Stimulated activated naive CD4-positive, alpha-beta T cell treated with Interleukin-2 at 50 U/mL for 16 hours (primary cell): ENCODE measurements at regions not wholly inside any gene's neighbourhood (a gene's known extent, or its start where the extent isn't known, plus 50 kb on each side); places are given as distances from the start of the nearest gene placed in this dataset.
"Not testable (repeated sequence)": the region's sequence is repeated elsewhere in the genome, so short reads cannot be mapped to it uniquely, and the experiment has no call there.

Source experiments
- DNase-seq: peaks from one replicate; lab custom pipeline; 2025; lab: John Stamatoyannopoulos, UW

DNA sequence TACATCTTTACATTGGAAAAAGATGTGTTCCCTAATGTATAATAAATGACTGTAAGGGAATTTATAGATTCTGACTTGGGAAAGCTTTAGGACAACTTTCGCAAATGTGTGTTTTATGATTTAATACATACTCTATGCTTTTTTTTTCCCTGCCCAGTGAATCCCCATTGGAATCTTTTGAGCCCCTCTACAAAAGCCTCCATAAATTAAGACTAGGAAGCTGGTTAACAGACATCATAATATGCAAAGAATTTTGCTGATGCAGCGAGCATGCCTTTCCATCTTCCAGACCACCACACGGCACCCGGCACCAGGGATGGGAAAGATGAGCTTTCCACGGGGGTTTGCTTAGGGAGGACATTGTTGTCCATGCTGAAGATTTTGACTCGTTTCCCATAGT, 156.1 kb upstream of the IVNS1ABP start:
- DNase-seq, result no peak

DNA sequence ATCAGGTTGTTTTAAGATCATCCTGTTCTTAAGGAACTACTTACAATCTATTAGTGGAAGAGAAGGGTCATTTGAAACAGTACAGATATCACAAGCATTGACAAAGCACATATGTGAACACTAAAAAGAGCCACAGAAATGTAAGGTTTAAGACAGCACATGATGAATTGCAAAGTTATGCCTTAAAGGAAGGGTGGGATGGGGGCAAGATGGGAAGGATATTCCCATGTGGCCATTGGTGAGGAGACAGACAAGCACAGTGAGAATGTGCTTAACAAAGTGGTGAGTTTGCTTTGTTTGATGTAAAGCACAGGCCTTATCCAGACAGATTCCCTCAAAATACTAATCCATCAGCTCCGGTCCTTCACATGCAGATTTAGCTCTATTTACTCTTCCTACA, 151.6 kb upstream of the IVNS1ABP start:
- no peak for DNase-seq

DNA sequence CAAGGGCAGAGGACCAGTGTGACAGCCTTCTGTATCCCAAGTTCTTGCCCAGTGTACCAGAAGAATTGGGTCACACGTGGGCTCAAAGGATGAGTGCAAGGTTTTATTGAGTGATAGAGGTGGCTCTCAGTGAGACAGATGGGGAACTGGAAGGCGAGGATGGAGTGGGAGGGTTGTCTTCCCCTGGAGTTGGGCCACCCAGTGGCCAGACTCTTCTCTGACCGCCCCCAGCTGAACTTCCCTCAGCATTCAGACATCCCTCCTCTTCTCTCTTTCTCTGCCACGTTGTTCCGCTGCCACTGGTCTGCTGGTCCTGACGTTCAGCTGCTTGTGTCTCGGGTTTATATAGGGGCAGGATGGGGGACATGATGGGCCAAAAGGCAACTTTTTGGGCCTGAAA, 150.1 kb upstream of the IVNS1ABP start:
- no peak for DNase-seq

DNA sequence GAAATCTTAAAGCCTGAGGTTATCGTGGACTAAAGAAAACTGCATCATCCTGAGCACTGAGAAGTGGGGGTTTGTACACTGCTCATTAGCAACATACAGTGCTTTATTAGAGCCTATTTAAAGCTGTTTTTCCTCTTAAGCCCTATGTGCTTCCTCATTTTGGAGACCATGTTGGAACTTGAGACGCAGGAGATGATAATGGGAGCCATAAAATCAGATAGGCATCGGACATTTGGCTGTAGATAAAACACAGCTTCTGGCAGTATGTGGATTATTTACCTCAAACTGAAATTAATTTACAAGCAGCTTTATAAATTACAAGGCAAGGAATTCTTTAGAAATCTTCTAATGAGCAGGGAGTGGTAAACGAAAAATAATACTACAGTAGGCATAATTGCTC, 147.7 kb upstream of the IVNS1ABP start:
- no peak for DNase-seq

DNA sequence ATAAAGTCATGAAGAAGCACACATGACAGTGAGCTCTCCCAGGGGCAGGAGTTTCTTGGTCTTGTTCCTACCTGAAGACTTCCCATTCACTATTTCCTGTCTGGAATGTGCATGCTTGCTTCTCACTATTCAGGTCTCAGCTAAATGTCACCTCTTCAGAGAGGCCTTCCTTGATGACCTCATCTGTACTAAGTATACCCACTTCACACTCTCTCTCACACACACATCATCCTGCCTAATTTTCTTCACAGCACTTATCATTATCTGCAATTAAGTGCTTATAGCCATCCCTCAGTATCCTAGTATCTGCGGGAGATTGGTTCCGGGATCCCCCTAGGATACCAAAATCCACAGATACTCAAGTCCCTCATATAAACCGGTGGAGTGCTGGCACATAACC, 146.4 kb upstream of the IVNS1ABP start:
- DNase-seq, result no peak

DNA sequence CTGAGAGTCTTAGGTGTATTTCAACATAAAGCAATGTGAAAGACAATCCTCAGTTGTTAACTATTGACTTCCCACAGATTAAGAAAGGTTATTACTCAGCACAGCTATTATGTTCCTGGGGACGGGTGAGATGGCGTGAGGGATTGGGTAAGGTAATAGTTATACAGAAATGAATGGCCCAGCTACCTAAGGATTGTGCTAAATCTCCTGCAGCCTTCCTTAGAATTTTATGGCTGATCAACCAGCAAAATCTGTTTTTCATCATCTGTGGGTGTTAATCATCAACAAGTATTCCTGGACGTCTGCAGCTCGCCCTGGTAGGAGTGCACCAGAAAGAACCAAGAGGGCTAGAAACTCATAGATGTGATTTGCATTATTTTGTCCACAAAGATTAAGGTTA, 146.0 kb upstream of the IVNS1ABP start:
- no peak for DNase-seq

DNA sequence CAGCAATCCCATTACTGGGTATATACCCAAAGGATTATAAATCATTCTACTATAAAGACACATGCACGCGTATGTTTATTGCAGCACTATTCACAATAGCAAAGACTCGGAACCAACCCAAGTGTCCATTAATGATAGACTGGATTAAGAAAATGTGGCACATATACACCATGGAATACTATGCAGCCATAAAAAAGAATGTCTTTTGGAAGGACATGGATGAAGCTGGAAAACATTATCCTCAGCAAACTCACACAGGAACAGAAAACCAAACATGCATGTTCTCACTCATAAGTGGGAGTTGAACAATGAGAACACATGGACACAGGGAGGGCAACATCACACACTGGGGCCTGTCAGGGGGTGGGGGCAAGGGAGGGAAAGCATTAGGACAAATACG, 143.7 kb upstream of the IVNS1ABP start:
- DNase-seq, result not testable (repeated sequence)

DNA sequence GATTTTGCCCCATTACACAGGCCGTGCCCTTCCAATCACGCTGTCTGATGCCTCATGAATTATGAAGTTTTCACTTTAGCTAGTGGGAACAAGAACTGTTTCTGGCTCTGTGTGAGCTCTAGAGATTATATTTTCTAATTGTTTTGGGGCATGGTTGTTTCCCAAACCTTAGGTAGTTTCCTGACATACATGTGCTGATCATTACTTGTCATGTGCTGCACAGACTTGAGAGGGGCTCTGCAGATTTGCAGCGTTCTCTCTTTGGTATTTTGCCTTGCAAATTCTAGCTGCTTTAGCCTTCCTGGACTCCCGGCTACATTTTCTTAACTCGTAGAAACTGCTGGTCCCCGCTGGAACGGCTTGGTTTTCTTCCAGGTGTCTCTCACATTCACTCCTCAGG, 142.1 kb upstream of the IVNS1ABP start:
- DNase-seq, result no peak

DNA sequence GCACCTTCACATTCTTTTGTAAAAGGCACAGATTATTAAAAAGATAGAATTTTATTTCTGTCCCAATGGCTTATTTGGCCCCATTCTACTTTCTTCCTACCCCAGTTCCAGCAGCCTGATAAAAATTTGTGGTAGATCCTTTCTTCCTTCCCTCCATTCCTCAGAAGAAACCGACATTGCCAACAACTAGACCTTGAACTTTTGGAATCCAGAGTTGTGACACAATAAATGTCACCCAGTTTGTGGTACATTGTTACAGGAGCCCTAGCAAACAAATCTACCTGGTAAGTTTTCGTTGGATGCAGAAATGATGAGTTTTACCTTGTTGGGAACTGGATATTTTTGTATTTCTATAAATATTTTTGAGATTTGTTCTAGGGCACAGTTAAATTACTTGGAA, 141.6 kb upstream of the IVNS1ABP start:
- no peak for DNase-seq

DNA sequence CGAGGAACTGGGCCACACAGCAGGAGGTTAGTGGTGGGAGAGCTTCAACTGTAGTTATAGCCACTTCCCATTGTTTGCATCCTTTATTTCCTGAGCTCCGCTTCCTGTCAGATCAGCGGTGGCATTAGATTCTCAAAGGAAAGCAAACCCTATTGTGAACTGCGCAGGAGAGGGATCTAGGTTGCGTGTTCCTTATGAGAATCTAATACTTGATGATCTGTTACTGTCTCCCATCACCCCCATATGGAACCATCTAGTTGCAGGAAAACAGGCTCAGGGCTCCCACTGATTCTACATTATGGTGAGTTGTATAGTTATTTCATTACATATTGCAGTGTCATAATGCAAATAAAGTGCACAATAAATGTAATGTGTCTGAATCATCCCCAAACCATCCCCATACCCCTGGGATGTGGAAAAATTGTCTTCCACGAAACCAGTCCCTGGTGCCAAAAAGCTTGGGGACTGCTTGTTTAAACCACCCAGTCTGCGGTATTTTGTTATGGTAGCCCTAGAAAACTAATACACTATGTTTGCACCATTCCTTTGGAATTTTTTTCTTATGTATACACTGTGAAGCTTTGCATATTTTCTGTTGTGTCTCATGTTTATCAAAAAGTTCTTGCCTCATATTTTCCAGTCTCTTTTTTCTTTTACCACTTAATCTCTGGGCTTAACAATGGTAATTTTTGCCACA, 136.6 kb upstream of the IVNS1ABP start:
- DNase-seq, result no peak

DNA sequence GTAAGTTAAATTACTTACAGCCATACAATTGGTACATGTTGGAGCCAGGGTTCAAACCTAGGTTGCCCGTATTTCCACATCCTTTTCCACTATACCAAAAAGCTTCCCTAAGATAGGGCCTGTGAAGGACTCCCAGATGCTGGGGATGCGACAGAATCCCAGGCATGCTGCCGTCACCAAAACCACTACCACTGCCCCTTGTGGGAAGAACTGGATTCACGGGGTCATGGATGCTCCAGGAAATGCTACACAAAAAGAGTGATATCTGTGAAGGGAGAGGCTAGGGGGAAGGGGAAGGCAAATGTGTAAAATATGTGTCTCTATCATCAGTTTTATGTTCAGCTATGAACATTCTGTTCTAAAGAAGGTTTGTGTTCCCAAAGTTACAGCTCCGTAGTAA, 133.9 kb upstream of the IVNS1ABP start:
- DNase-seq, result no peak

DNA sequence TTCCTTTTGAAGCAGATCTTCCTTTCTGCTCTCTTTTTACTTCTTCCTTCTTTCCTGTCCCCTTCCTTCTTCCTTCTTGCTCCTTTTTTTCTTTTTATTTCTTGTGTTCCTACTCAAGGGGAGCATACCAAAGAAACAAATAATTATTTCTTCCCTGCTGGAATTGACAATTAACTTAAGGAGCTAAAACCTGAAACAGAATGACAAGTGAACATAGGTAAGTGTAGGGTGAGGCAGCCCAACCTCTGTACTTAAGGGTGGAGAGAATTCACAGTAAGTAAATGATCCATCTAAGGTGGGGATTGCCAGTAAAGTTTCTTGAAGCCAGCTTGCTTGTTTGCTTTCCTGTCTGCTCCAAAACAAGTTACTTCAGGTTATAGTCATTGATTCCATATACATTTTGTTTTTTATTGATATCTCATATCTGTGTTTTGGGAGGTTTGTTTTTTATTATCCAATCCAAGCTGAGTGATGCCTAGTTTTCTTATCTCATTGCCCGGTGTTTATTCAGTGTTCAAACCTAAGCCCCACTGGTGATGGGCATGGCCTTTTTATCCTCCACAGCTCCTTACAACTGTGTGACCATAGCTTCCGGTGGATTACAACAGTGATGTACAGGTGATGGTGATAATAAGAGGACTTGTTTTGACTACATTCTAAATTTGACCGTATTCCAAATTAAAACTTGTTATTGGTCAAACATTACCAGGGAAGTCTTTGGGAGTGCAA, 133.2 kb upstream of the IVNS1ABP start:
- no peak for DNase-seq

DNA sequence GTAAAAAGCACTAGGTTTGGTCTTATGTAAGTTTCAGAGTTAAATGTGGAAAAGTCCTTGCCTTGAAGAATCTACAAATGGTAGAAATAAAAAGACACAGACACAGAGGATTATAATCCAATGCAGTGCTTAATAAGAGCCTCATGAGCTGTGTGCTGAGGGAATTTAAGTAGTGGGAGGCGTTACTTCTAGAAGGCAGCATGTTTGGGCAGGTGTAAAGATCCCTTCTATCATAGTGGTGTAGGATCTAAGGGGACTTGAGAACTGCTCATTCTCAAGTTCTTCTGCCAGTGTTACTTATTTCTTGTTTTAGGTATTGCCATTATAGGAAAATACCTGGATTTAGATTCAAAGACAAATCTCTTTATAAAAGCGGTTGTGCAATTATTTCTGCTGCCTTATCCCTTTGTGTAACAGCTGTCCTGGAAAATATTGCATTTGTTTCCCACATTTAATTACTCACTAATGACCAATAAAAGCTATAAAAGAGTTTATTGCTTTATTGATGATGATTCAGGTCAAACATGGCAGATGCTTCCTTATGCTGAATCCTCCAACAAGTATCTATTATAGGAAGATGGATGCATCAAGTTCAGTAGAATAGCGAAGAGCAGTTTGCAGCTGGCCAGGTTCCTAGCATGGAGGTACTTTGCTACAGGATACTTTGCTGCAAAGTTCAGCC, 132.5 kb upstream of the IVNS1ABP start:
- DNase-seq, result no peak

DNA sequence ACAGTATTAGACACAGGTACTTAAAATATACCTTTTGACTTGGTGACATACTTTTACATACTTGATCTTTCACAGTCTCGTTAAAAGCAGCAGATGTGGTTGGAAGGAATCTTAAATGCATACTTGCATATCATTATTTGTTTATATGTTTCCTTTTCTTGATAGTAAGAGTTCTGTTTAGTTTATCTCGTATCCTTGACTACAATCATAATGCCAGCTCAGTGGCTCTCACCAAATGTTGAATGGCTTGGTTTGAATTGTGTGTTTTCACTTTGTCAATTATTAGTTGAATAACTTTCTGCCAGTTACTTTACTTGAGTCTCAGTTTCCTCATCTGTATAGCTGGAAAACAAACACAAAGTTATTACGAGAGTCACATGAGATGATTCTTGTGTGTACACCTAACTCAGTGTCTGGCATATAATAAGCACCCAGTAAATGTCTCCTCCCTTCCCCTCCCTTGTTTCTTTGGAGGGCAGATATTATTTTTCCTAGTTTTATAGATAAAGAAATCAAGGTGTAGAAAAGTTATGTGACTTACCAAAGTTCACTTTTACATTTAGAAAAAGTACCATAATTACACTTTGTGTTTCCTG, 131.6 kb upstream of the IVNS1ABP start:
- DNase-seq, result no peak

DNA sequence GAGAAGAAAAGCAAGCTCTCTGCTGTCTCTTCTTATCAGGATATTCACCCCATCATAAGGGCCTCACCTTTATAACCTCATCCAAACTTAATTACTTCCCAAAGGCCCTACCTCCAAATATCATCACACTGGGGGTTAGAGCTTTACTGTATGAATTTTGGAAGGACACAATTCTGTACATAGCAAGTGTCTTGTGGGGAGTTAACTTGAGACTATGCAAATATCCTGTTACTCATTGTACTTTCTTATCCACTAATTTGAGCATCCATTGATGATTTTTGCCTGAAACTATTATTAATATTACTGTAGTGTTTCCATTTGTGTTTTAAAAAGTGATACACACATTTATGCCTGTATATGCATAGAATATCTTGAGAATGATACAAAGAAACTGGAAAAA, 129.1 kb upstream of the IVNS1ABP start:
- no peak for DNase-seq

DNA sequence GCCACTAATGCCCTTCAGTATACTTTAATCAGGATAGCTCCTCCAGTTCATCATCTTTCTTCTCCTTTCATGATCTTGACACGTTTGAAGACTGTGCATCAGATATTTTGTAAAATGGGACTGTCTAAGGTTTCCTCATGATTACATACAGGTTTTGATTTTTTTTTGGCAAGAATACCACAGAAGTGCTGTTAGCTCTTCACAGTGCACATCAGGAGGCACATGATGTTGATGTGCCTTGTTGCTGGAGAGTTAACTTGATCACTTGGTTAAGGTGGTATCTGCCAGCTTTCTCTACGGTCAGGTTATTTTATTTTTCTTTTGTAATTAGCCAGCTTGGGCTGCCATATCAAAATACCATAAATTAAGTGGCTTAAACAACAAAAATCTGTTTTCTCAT, 128.6 kb upstream of the IVNS1ABP start:
- no peak for DNase-seq

DNA sequence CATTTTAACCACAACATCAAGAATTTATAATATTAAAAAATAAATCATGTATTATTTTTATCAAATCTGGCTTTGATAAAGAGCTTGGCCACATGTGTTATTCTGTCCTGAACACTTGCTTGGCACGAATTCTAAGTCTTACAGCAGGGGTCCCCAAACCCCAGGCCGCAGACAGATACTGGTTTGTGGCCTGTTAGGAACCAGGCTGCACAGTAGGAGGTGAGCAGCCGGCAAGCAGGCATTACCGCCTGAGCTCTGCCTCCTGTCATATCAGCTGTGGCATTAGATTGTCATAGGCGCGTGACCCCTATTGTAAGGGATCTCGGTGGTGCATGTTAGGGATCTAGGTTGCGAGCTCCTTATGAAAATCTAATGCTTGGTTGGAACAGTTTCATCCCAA, 127.6 kb upstream of the IVNS1ABP start:
- DNase-seq, result no peak

DNA sequence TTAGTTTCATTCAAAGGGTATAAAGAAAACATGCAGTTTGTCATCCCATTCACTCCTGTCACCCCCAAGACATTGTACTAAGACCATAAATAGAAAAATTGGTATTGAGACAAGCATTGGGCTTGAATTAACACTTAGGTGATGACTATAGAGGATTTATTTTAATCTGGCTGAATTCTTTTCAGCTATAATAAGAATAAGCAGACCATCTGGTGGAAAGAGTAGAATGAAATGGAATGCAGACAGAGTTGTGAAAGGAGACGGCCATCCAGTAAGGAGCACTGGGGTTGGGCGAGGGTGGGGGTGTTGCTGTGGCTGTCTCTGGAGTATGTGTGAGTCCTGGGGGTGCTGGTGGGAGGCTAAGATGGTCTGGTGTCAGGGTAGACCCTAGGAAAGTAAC, 125.0 kb upstream of the IVNS1ABP start:
- DNase-seq, result no peak

DNA sequence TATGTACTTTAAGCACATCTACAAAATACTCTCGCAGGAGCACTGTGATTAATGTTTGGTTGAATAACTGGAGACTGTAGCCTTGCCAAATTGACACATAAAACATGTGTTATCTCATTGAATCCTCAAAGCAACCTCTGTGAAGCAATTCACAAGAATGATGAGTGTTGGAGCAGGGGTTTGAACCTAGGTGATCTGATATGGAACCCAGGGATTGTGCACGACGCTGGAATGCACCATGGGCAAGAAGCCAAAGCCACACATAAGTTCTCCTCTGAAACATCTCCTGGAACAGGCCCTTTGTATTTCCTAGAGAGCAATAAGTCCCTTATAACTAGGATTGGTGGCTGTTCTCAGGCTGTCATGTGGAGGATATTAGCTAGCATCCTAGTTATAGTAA, 124.6 kb upstream of the IVNS1ABP start:
- DNase-seq, result no peak

DNA sequence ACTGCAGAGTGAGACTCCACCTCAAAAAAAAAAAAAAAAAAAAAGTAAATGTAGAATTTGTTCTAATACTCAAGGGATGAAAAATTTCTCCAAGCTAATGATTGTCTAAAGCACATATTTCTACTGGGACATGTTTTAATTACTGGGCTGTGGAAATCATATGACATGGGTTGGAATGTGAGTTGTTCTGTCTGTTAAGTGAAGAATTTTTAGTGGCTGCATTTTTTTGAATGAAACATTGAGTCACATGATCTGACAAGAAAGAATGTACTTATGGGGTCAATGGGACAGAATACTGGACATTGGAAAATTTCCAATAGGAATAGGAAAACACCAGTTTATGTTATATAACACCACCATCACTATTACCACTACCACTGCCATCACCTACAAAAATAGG, 123.8 kb upstream of the IVNS1ABP start:
- no peak for DNase-seq

DNA sequence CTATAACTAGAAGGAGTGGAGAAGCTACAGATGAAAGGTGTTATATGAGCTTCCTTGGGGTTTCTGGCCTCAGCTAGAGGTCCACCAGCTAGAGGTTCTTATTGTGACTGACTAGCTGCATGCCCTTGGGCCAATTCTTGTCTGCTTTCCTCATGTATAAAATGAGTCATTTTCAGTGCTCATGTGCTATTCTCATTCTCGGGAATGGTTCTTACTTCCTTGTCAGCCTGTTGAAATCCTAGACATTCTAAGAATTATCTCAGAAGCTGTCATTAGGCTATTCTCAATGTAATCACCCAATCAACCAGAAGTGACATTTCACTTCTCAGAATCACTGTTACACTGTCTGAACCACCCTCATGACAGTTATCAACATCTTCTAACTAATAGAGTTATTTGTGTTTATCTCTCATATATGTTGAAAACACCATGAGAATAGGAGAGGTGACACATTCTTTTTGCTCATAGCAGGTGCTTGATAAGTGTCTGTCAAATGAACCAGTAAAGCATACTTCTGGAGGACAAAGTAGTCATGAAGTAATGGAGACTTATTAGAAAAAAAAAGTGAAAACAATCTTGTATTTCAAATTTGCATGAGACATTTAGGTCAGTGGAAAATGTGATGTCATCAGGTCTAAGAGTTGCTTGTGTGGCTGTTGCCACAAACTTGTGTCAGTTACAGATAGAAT, 122.8 kb upstream of the IVNS1ABP start:
- peak; percentile 13 for DNase-seq

DNA sequence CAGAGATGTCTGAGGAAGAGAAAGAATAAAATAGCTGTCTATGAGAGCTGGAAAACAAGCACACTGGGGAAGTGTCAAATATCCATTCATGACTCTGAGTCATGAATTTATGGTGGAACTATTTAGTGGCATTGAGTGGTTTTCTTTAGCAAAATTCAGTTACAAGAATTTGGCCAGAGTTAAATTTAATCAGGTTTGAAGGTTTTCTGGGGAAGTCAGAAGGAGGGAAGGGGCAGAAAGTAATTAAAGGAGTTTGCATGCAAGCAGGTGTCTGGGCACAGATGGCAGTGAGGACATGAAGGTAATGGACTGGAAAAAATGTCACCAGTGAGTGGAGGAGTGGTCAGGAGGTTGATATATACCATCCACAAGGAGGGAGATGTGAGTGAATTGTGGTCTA, 121.9 kb upstream of the IVNS1ABP start:
- DNase-seq, result no peak
